Heart left ventricle (tissue), 16 donors: ENCODE measurements at regions not wholly inside any gene's neighbourhood (a gene's known extent, or its start where the extent isn't known, plus 50 kb on each side); places are given as distances from the start of the nearest gene placed in this dataset.

Experiments
- ATAC-seq, 4 donors: fragments of 200-7000 bp; cut with Tn5 transposase; one replicate each; pipeline ENCODE4 v1.9.1; 2020 to 2022; ENCODE audit warnings: moderate library complexity in 4 of 4, mild to moderate bottlenecking in 3 of 4, moderate number of reproducible peaks in 1 of 4
- DNase-seq, 5 donors: peaks; one replicate each; pipeline ENCODE4 v3.0.0-alpha.2; 2020
- H3K27ac ChIP-seq, 12 donors: fragments of 200-600 bp; sonication (generic) in 4 of 12; one replicate each; pipeline versions ENCODE4 v1.5.0 to v1.8.0; 2016 to 2022; ENCODE audit warnings: mild to moderate bottlenecking in 2 of 12
- H3K27me3 ChIP-seq, 9 donors: fragments of 200-600 bp; sonication (generic) in 2 of 9; one replicate each; pipeline versions ENCODE4 v1.5.1 to v1.8.0; 2016 to 2022; ENCODE audit warnings: mild to moderate bottlenecking in 3 of 9
- H3K36me3 ChIP-seq, 9 donors: fragments of 200-600 bp; sonication (generic) in 2 of 9; one replicate each; pipeline versions ENCODE4 v1.5.0 to v1.8.0; 2018 to 2022; ENCODE audit warnings: mild to moderate bottlenecking in 2 of 9
- H3K4me1 ChIP-seq, 12 donors: fragments of 200-600 bp; sonication (generic) in 4 of 12; one replicate each; pipeline versions ENCODE4 v1.5.0 to v1.8.0; 2016 to 2022; ENCODE audit warnings: mild to moderate bottlenecking in 3 of 12
- H3K4me3 ChIP-seq, 12 donors: fragments of 200-600 bp; sonication (generic) in 4 of 12; one replicate each; pipeline versions ENCODE4 v1.5.0 to v1.8.0; 2017 to 2022; ENCODE audit warnings: mild to moderate bottlenecking in 9 of 12, moderate library complexity in 4 of 12
- H3K9me3 ChIP-seq, 12 donors: fragments of 200-600 bp; sonication (generic) in 4 of 12; one replicate each; pipeline versions ENCODE4 v1.5.0 to v1.8.0; 2016 to 2022; ENCODE audit warnings: mild to moderate bottlenecking in 1 of 12
- POLR2A ChIP-seq, 2 donors: fragments of 450-650 bp; IDR thresholded peaks; one replicate each; pipeline ENCODE4 v1.6.1; 2017; ENCODE audit warnings: antibody characterized with exemption in 2 of 2, mild to moderate bottlenecking in 2 of 2, moderate library complexity in 2 of 2
- WGBS, 4 donors: extraction: QIAGEN DNeasy Blood & Tissue Kit in 2 of 4; methylation state at CpG; one replicate each; pipeline versions ENCODE4 v1.1.5 to v1.1.7; 2013 to 2018; 5-methylcytosine and 5-hydroxymethylcytosine counted together
- intact Hi-C, 10 donors: fragments of 100-400 bp; cut with DNase I; formaldehyde crosslinking; loops; one replicate each; pipeline versions ENCODE4 v1.11.1 to v1.14.2; 2022
- TF ChIP-seq, protein P1 (sequence below), 12 donors: fragments of 200-600 bp; sonication (generic) in 4 of 12; IDR thresholded peaks; one replicate each; pipeline versions ENCODE4 v1.5.0 to v1.8.0; 2018 to 2022; ENCODE audit warnings: antibody characterized with exemption in 12 of 12, mild to moderate bottlenecking in 5 of 12
- donor health status: ischemic (EF 13 %, LVEDD 7.1; RV severe dilation, severe dysfunction).
- donor health status: healthy with polysubstance abuse.
- donor health status: DM: no; HTN: yes; CAD: no.
- donor health status: DM: no; HTN: no; CAD: no.
- donor health status: ischemic (EF 25% LVEDD 6.9; RV normal size, moderate dysfunction).
- donor health status: ischemic (EF 25% LVEDD 5.7; RV mildly dilated, moderate dysfunction).
- donor health status: healthy.
- donor health status: DM: yes; HTN: yes; CAD: no.
- donor health status: ischemic (EF 35%, LVEDD 5.7; RV mildly dilated, moderate dysfunction).
- donor health status: nonischemic (EF 11% LVEDD 7.7; RV severe dilation, severe dysfunction).
- donor health status: DM: yes; HTN: yes; CAD: no.
- donor health status: PGD.
- donor health status: ischemic (EF 29% LVEDD 5.4; RV normal size, mild dysfunction).
- donor health status: nonischemic (EF 23%, LVEDD 6.1; RV moderate dilation, normal function).

DNA sequence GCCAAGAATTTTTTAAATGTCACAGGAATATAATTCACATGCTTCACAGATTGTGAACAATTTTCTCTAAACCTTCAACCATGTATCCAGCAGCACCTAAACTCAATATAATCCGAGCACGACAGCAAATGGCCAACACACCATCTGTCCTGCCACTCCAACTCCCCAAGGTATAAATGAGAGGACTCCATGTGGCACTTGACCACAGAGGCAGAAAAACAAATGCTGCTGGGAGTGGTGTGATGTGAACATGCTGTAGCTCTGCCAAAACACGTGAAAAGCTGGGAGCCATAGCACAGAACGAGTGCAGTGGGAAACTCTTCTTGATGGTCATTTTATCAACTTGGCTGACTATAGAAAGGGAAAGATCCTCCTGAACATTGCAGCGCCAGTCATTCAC is 70.9 kb downstream of the LLPH start:
- H3K27me3 ChIP-seq, result peaks cover 0 to 7% (median 0%) of the 10 kb centered on the region in 9 donors
- no peak overlapping the region for H3K4me3 ChIP-seq
- ATAC-seq (no peak), DNase-seq (no peak)
- H3K36me3 ChIP-seq, result no peaks in the 10 kb centered on the region
- no peaks in the 10 kb centered on the region for H3K9me3 ChIP-seq
- H3K27ac ChIP-seq, result no peak overlapping the region
- WGBS, 4 donors, result 81 to 87% (median 84%) methylated on average over 5 of the region's 5 CpGs
- no peaks in the 10 kb centered on the region for H3K4me1 ChIP-seq
- intact Hi-C loops, result no loop called here
- no peak for TF ChIP-seq POLR2A (IDR thresholded peaks at IDR 0.05)
- TF ChIP-seq, protein P1, sequence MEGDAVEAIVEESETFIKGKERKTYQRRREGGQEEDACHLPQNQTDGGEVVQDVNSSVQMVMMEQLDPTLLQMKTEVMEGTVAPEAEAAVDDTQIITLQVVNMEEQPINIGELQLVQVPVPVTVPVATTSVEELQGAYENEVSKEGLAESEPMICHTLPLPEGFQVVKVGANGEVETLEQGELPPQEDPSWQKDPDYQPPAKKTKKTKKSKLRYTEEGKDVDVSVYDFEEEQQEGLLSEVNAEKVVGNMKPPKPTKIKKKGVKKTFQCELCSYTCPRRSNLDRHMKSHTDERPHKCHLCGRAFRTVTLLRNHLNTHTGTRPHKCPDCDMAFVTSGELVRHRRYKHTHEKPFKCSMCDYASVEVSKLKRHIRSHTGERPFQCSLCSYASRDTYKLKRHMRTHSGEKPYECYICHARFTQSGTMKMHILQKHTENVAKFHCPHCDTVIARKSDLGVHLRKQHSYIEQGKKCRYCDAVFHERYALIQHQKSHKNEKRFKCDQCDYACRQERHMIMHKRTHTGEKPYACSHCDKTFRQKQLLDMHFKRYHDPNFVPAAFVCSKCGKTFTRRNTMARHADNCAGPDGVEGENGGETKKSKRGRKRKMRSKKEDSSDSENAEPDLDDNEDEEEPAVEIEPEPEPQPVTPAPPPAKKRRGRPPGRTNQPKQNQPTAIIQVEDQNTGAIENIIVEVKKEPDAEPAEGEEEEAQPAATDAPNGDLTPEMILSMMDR (IDR thresholded peaks at IDR 0.05), result no peak

DNA sequence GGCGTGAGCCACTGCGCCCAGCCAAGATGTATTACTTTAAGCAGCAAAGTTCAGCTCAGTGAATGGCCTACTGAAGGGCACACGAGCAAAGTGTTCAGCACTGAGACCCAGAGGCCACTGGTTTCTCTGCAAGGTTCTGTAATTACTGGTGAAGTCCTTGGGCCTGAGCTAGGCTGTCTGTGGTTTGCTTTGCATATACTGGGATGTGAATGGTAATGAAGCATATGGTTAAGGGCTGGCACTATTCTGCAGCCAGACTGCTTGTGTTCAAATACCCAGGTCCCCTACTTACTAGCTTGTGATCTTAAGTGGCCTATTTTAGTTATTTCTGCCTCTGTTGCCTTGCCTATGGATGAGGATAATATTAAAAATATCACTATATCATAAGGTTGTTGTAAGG is 72.0 kb downstream of the LLPH start:
- DNase-seq (no peak), ATAC-seq (no peak)
- Histone ChIP-seq H3K27ac (no peak overlapping the region), H3K9me3 (no peaks in the 10 kb centered on the region), H3K4me3 (no peak overlapping the region), H3K27me3 (peaks cover 0 to 2% (median 0%) of the 10 kb centered on the region in 9 donors), H3K4me1 (no peaks in the 10 kb centered on the region), H3K36me3 (no peaks in the 10 kb centered on the region)
- intact Hi-C loops, result no loop called here
- 92 to 96% (median 94%) methylated on average over 3 of the region's 3 CpGs for WGBS, 4 donors
- TF ChIP-seq, protein P1 (IDR thresholded peaks at IDR 0.05), result no peak
- TF ChIP-seq POLR2A (IDR thresholded peaks at IDR 0.05), result no peak

DNA sequence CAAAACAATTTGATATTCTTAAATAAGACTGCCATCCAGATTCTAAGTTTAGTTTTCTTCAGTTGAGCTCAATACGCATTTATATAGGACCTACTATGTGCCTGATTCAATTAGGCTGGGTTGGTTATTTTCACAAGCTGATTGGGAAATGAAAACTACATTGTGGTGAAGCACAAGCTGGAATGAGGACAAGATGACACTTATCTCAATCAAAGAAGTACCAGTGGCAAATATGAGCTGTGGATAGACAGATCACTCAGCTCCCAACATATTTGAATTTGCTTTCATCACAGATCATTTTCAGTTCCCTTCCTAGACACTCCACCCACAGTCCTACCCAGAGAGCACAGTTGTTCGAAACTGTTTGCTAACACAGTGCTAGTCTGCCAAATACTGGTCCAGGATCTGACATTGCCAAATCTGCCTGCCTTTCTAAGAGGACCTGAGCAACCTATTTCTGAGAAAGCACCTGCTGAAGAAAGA is 74.7 kb downstream of the LLPH start:
- intact Hi-C loops, result no loop called here
- Histone ChIP-seq H3K4me1 (no peaks in the 10 kb centered on the region), H3K27me3 (peaks cover 0 to 10% (median 0%) of the 10 kb centered on the region in 9 donors), H3K36me3 (no peaks in the 10 kb centered on the region), H3K9me3 (no peaks in the 10 kb centered on the region), H3K27ac (no peak overlapping the region), H3K4me3 (no peak overlapping the region)
- TF ChIP-seq, protein P1 (IDR thresholded peaks at IDR 0.05), result no peak
- TF ChIP-seq POLR2A (IDR thresholded peaks at IDR 0.05), result no peak
- 75 to 87% (median 82%) methylated on average over 2 of the region's 2 CpGs for WGBS, 4 donors
- no peak for DNase-seq
- no peak for ATAC-seq

DNA sequence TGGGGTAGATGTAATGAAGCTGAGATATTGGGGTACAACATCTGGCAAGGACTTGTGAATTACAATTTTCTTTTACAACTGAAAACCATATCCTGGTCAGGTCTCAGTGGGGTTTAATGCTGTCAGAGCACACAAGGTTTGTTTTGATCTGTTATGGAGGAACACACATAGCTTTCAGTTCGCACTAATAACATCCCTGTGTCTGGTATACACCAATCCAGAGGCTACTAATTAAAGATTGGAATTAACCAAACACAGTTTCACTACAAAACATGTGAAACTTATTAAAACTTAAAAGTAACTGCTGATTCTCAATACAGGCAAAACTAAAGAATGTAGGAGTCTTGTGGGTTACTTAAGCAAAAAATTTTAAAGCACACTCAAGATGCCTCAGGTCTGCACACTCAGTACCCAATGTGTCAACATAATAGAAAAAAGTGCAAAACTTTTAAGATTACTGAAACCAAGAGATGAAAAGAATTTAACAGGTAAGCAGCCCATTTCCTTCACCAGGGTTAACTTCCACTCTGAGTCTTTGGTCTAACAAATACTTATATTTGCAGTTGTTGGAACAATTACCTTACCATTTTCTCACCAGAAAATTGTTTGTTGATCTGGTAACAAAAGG is 77.4 kb downstream of the LLPH start:
- Histone ChIP-seq H3K4me3 (no peak overlapping the region), H3K27ac (no peak overlapping the region), H3K27me3 (peaks cover 0 to 10% (median 0%) of the 10 kb centered on the region in 9 donors), H3K36me3 (no peaks in the 10 kb centered on the region), H3K9me3 (no peaks in the 10 kb centered on the region), H3K4me1 (no peaks in the 10 kb centered on the region)
- DNase-seq, result no peak
- 86 to 100% (median 92%) methylated on average over 1 of the region's 1 CpG for WGBS, 4 donors
- no peak for ATAC-seq
- intact Hi-C loops, result no loop called here
- TF ChIP-seq, protein P1 (IDR thresholded peaks at IDR 0.05), result no peak
- no peak for TF ChIP-seq POLR2A (IDR thresholded peaks at IDR 0.05)
